GM12892 (cell line): ENCODE measurements at regions not wholly inside any gene's neighbourhood (a gene's known extent, or its start where the extent isn't known, plus 50 kb on each side); places are given as distances from the start of the nearest gene placed in this dataset.

Experiments
- POLR2A ChIP-seq: IDR thresholded peaks from 2 replicates; pipeline ENCODE4 v1.6.1; 2011; ENCODE audit warnings: low read depth, low read length, control low read depth
- POLR2AphosphoS5 ChIP-seq: IDR thresholded peaks from 2 replicates; pipeline ENCODE4 v1.6.1; 2011; ENCODE audit warnings: low read depth, low read length, control low read depth
- TAF1 ChIP-seq: IDR thresholded peaks from 2 replicates; pipeline ENCODE4 v1.6.1; 2011; ENCODE audit warnings: low read depth, mild to moderate bottlenecking, control low read depth, low read length, borderline replicate concordance

GRCh38 chrX:87873347-87873941 lies 355.8 kb downstream of the KLHL4 start:
- TF ChIP-seq POLR2AphosphoS5 (no peak), POLR2A (no peak), TAF1 (no peak)
